ENCODE measurements at regions not wholly inside any gene's neighbourhood (a gene's known extent, or its start where the extent isn't known, plus 50 kb on each side); places are given as distances from the start of the nearest gene placed in this dataset.

DNA sequence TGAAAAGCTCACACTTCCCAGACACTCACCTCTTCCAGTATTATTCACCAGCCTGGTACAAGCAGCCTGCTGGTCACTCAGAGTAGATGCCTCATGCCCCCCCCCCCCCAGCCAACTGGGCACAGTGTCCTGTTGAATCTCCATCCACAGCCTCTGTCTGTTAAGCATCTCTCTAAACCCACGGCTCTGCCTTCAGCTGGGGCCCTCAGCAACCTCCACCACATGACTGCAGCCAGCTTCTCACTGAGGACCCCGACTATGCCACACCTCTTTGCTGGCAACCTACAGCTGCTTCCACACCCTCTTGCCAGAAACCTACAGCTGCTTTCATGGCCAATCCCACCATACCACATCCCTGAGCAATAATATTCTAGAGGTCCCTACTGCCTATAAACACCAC is 113.1 kb downstream of the RHOU start:
- Histone ChIP-seq H2AFZ (ENCODE audit: low read length) (no peak overlapping the region), H3K36me3 (ENCODE audit: insufficient read depth, low read length) (no peaks in the 10 kb centered on the region), H3K27me3 (ENCODE audit: insufficient read depth, low read length) (no peaks in the 10 kb centered on the region), H3K27ac (ENCODE audit: low read depth, low read length) (no peak overlapping the region), H3K79me2 (ENCODE audit: insufficient read depth, low read length) (no peaks in the 10 kb centered on the region), H3K4me3 (ENCODE audit: insufficient read depth, low read length) (no peak overlapping the region), H3K9me3 (ENCODE audit: low read depth, low read length) (no peaks in the 10 kb centered on the region), H3K4me1 (ENCODE audit: insufficient read depth, low read length) (no peaks in the 10 kb centered on the region), H3K4me2 (ENCODE audit: insufficient read depth, low read length) (no peak overlapping the region), H4K20me1 (ENCODE audit: insufficient read depth, low read length) (no peaks in the 10 kb centered on the region)
- DNase-seq (ENCODE audit: insufficient read length, low spot score, missing footprints): no peak
- no peak for TF ChIP-seq CTCF (IDR thresholded peaks at IDR 0.05; ENCODE audit: extremely low read depth, low read depth, low read length)

DNA sequence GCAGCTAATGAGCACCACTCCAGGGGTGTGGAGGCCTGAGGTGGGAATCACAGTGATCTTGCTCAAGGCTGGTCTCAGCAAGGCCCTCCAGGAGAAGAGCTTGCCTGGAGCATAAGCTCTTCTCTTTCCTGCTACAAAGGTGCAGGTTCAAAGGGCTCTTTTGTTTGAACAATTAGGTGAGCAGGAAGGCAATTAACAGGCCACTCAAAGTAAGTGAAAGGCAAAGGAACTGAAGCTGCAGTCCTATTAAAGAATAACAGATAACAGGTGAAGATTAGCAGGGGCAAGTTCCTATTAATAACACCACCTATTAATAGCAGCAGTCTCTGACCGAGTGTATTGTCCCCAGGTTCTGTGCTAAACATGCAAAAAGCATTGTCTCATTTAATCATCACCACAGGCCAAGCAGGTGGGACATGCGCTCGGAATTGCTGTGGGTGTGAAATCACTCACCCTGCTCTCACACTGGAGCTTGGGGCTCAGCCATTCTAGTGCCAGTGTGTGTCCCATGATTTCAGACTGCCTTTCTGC is 113.8 kb downstream of the RHOU start:
- TF ChIP-seq CTCF (IDR thresholded peaks at IDR 0.05; ENCODE audit: extremely low read depth, low read depth, low read length): no peak
- Histone ChIP-seq H3K27me3 (ENCODE audit: insufficient read depth, low read length) (no peaks in the 10 kb centered on the region), H2AFZ (ENCODE audit: low read length) (no peak overlapping the region), H3K4me2 (ENCODE audit: insufficient read depth, low read length) (no peak overlapping the region), H3K4me3 (ENCODE audit: insufficient read depth, low read length) (no peak overlapping the region), H3K27ac (ENCODE audit: low read depth, low read length) (no peak overlapping the region), H3K79me2 (ENCODE audit: insufficient read depth, low read length) (no peaks in the 10 kb centered on the region), H3K4me1 (ENCODE audit: insufficient read depth, low read length) (no peaks in the 10 kb centered on the region), H3K36me3 (ENCODE audit: insufficient read depth, low read length) (no peaks in the 10 kb centered on the region), H4K20me1 (ENCODE audit: insufficient read depth, low read length) (no peaks in the 10 kb centered on the region), H3K9me3 (ENCODE audit: low read depth, low read length) (no peaks in the 10 kb centered on the region)
- DNase-seq (ENCODE audit: insufficient read length, low spot score, missing footprints): no peak

DNA sequence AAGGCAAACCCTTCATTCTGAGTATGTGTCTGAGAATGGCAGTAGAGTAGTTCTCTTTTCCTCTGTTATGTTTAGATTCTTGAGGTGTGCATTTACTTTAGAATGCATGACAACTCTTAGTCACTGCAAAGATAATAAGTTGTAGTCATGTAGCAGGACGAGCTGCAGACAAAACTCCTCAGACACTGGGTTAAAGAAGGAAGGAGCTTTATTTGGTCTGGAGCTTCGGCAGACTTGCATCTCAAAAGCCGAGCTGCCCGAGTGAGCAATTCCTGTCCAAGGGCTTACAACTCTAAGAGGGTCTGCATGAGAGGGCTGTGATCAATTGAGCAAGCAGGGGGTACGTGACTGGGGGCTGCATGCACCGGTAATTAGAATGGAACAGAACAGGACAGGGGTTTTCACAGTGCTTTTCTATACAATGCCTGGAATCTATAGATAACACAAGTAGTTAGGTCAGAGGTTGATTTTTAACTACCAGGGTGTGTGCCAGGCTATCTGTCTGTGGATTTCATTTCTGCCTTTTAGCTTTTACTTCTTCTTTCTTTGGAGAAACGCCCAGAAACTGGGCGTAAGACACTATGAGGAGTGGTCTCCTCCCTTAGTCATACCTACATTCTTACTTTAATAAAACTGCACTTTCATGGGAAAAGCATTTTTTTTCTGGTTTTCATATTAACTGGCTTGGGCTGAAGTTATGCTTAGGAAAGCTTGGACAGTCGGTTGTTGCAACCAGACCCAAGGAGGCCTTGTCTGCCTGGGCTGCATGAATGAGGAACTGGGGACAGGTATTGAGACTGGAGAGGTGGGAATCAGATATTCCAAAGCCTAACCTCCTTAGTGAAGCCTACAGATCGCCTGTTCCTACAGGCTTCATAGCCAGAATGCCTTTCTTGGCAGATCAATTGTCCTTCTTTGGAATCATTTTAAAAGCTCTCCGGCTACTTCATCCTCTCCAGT is 115.1 kb downstream of the RHOU start:
- Histone ChIP-seq H3K4me1 (ENCODE audit: insufficient read depth, low read length) (no peaks in the 10 kb centered on the region), H3K9me3 (ENCODE audit: low read depth, low read length) (no peaks in the 10 kb centered on the region), H3K4me2 (ENCODE audit: insufficient read depth, low read length) (no peak overlapping the region), H3K27me3 (ENCODE audit: insufficient read depth, low read length) (no peaks in the 10 kb centered on the region), H3K4me3 (ENCODE audit: insufficient read depth, low read length) (no peak overlapping the region), H3K27ac (ENCODE audit: low read depth, low read length) (no peak overlapping the region), H3K36me3 (ENCODE audit: insufficient read depth, low read length) (no peaks in the 10 kb centered on the region), H2AFZ (ENCODE audit: low read length) (no peak overlapping the region), H4K20me1 (ENCODE audit: insufficient read depth, low read length) (no peaks in the 10 kb centered on the region), H3K79me2 (ENCODE audit: insufficient read depth, low read length) (no peaks in the 10 kb centered on the region)
- TF ChIP-seq CTCF (IDR thresholded peaks at IDR 0.05; ENCODE audit: extremely low read depth, low read depth, low read length): no peak
- no peak for DNase-seq (ENCODE audit: insufficient read length, low spot score, missing footprints)

DNA sequence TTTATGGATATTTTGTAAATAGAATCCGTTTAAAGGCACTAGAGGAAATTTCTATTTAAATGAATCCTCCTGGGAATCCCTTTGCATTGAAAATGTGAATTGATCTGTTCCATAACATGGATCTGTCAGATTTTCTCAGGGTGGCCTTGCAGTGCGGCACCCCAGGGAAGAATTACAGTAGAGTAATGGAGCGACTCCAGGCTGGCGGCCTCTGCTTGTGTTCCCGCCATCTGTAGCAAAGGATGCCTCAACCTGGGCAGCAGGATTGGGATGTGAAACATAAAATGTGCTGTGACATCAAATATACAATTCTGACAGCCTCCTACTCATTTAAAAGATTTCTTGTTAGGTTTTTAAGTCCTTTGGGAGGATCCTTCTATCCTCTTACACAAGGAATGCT is 115.9 kb downstream of the RHOU start:
- no peak overlapping the region for H3K27ac ChIP-seq (ENCODE audit: low read depth, low read length)
- no peaks in the 10 kb centered on the region for H3K9me3 ChIP-seq (ENCODE audit: low read depth, low read length)
- H4K20me1 ChIP-seq (ENCODE audit: insufficient read depth, low read length): no peaks in the 10 kb centered on the region
- H3K79me2 ChIP-seq (ENCODE audit: insufficient read depth, low read length): no peaks in the 10 kb centered on the region
- H3K4me3 ChIP-seq (ENCODE audit: insufficient read depth, low read length): no peak overlapping the region
- no peak overlapping the region for H2AFZ ChIP-seq (ENCODE audit: low read length)
- no peaks in the 10 kb centered on the region for H3K36me3 ChIP-seq (ENCODE audit: insufficient read depth, low read length)
- no peak for TF ChIP-seq CTCF (IDR thresholded peaks at IDR 0.05; ENCODE audit: extremely low read depth, low read depth, low read length)
- H3K4me2 ChIP-seq (ENCODE audit: insufficient read depth, low read length): no peak overlapping the region
- DNase-seq (ENCODE audit: insufficient read length, low spot score, missing footprints): no peak
- no peaks in the 10 kb centered on the region for H3K4me1 ChIP-seq (ENCODE audit: insufficient read depth, low read length)
- no peaks in the 10 kb centered on the region for H3K27me3 ChIP-seq (ENCODE audit: insufficient read depth, low read length)
